Bronchial epithelial cell (primary cell): ENCODE measurements at regions not wholly inside any gene's neighbourhood (a gene's known extent, or its start where the extent isn't known, plus 50 kb on each side); places are given as distances from the start of the nearest gene placed in this dataset.

Source experiments
- DNase-seq: peaks from one replicate; pipeline ENCODE4 v3.0.0-alpha.2; 2010; ENCODE audit warnings: low read depth
- FAIRE-seq: peaks from 2 replicates; lab custom pipeline; 2011; peaks lifted over from hg19 to GRCh38; lab: Jason Lieb, UNC
- H3K27me3 ChIP-seq: 2 replicates; pipeline ENCODE4 v1.5.1; 2011; ENCODE audit warnings: low read length; ENCODE audit not compliant: control insufficient read depth, insufficient read depth
- H3K36me3 ChIP-seq: 2 replicates; pipeline ENCODE4 v1.5.1; 2011; ENCODE audit warnings: low read length; ENCODE audit not compliant: control insufficient read depth, insufficient read depth
- H3K4me3 ChIP-seq: 2 replicates; pipeline ENCODE4 v1.5.1; 2011; ENCODE audit warnings: mild to moderate bottlenecking, low read depth, low read length, control low read depth
- CTCF ChIP-seq: IDR thresholded peaks from 2 replicates; pipeline ENCODE4 v1.5.1; 2011; ENCODE audit warnings: mild to moderate bottlenecking, moderate library complexity, low read length, control low read depth, inconsistent platforms; ENCODE audit not compliant: insufficient read depth, severe bottlenecking

GRCh38 chr3:26763723-26764122 lies 141.2 kb downstream of the LRRC3B start:
- DNase-seq (no peak), FAIRE-seq (no peak)
- H3K4me3 ChIP-seq, result no peak overlapping the region
- no peaks in the 10 kb centered on the region for H3K27me3 ChIP-seq
- no peaks in the 10 kb centered on the region for H3K36me3 ChIP-seq
- no peak for TF ChIP-seq CTCF

GRCh38 chr3:26766031-26766430 lies 143.5 kb downstream of the LRRC3B start:
- no peak for TF ChIP-seq CTCF
- FAIRE-seq, result no peak
- Histone ChIP-seq H3K4me3 (no peak overlapping the region), H3K27me3 (no peaks in the 10 kb centered on the region), H3K36me3 (no peaks in the 10 kb centered on the region)
- no peak for DNase-seq

GRCh38 chr3:26768068-26768651 lies 145.6 kb downstream of the LRRC3B start:
- Histone ChIP-seq H3K36me3 (no peaks in the 10 kb centered on the region), H3K27me3 (no peaks in the 10 kb centered on the region), H3K4me3 (no peak overlapping the region)
- DNase-seq, result no peak
- no peak for TF ChIP-seq CTCF
- no peak for FAIRE-seq

GRCh38 chr3:26799679-26800317 lies 177.2 kb downstream of the LRRC3B start:
- no peak for TF ChIP-seq CTCF
- no peak for FAIRE-seq
- Histone ChIP-seq H3K4me3 (no peak overlapping the region), H3K27me3 (no peaks in the 10 kb centered on the region), H3K36me3 (no peaks in the 10 kb centered on the region)
- no peak for DNase-seq

- FAIRE-seq, result no peak
- no peak for TF ChIP-seq CTCF
- Histone ChIP-seq H3K36me3 (no peaks in the 10 kb centered on the region), H3K27me3 (no peaks in the 10 kb centered on the region), H3K4me3 (no peak overlapping the region)
- no peak for DNase-seq
Measured at GRCh38 chr3:26807272-26807671, 184.7 kb downstream of the LRRC3B start.

- DNase-seq, result no peak
- Histone ChIP-seq H3K36me3 (no peaks in the 10 kb centered on the region), H3K4me3 (no peak overlapping the region), H3K27me3 (no peaks in the 10 kb centered on the region)
- no peak for FAIRE-seq
- TF ChIP-seq CTCF, result no peak
Measured at GRCh38 chr3:26825454-26825853, 202.9 kb downstream of the LRRC3B start.
